ENCODE measurements at regions not wholly inside any gene's neighbourhood (a gene's known extent, or its start where the extent isn't known, plus 50 kb on each side); places are given as distances from the start of the nearest gene placed in this dataset.

DNA sequence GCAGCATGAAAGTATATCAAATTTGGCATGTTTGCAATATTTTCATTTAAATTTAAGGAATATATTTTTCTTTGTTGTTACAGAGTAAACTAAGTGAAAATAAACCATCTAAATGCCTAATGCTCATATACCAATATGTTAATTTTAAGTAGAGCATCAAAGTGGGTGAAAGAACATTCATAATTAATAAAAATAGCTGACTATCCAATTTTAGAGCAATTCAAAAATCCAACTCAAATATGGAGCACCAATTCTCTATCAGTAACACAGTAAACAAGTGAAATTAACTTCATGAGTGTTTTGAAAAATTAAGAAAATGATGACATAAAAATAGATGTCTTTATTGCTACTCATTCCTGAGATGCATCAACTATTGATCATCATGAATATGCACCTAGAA is 893.0 kb downstream of the DSC3 start:
- TF ChIP-seq EZH2 (IDR thresholded peaks at IDR 0.05; ENCODE audit: borderline replicate concordance, low read length): no peak
- no peak for TF ChIP-seq CTCF (conservative IDR thresholded peaks at IDR 0.05 in 1 of 2, IDR thresholded peaks at IDR 0.05 in 1 of 2; ENCODE audit: extremely low read depth in 1 of 2, insufficient read depth in 1 of 2, low read depth in 1 of 2, low read length in 2 of 2)

Measured in mammary epithelial cell (primary cell).